ENCODE measurements at regions not wholly inside any gene's neighbourhood (a gene's known extent, or its start where the extent isn't known, plus 50 kb on each side); places are given as distances from the start of the nearest gene placed in this dataset.

DNA sequence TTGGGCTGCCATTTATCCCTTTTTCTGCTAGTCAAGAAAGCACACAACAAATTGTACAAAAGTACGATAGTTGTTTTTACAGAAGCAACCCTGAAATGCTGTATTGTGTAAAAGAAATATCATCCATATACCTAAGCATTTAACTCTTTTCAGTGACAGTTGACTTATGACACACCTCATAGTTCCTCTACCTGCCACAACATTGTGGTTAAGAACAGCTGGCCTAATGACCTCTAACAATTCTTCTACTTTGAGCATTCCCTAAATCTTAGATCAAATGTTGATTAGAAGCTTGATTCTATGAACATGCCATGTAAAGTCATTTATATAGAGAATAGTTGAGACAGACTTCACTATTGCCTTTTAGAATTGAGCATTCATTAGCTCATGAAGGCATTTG, 165.9 kb upstream of the SETBP1 start:
- Histone ChIP-seq H3K36me3 (replicated peaks in 1 of 2; ENCODE audit: control insufficient read depth in 2 of 2, insufficient read depth in 2 of 2, low read length in 2 of 2) (no peaks in the 10 kb centered on the region), H3K4me2 (ENCODE audit: insufficient read depth, low read length, poor library complexity, severe bottlenecking) (no peak overlapping the region), H2BK12ac (ENCODE audit: low read length) (no peak overlapping the region), H2BK120ac (ENCODE audit: low read depth, low read length) (no peak overlapping the region), H3K23ac (ENCODE audit: low read depth, low read length, poor library complexity) (no peak overlapping the region), H3K14ac (ENCODE audit: low read length) (no peak overlapping the region), H3K9me3 (replicated peaks in 1 of 2; ENCODE audit: control insufficient read depth in 2 of 2, insufficient read depth in 1 of 2, low read depth in 1 of 2, low read length in 2 of 2) (no peaks in the 10 kb centered on the region), H3K27me3 (ENCODE audit: control insufficient read depth in 3 of 3, insufficient read depth in 3 of 3, low read depth in 1 of 3, low read length in 3 of 3) (no peaks in the 10 kb centered on the region), H4K8ac (ENCODE audit: low read depth, low read length) (no peak overlapping the region), H3K18ac (ENCODE audit: low read length) (no peak overlapping the region), H3K79me1 (ENCODE audit: low read depth, low read length) (no peaks in the 10 kb centered on the region), H3K27ac (replicated peaks; ENCODE audit: low read length) (no peak overlapping the region), H2BK15ac (ENCODE audit: low read length) (no peak overlapping the region), H3K9ac (ENCODE audit: low read depth, low read length, poor library complexity) (no peak overlapping the region), H3K4ac (ENCODE audit: low read length) (no peak overlapping the region), H3K4me3 (ENCODE audit: low read length in 2 of 2) (no peak overlapping the region), H4K91ac (ENCODE audit: low read depth, low read length, poor library complexity) (no peak overlapping the region), H2BK5ac (ENCODE audit: low read length) (no peak overlapping the region), H2AFZ (ENCODE audit: low read length) (no peak overlapping the region), H3K4me1 (ENCODE audit: control insufficient read depth in 2 of 2, insufficient read depth in 1 of 2, low read depth in 1 of 2, low read length in 2 of 2) (no peaks in the 10 kb centered on the region), H2AK5ac (ENCODE audit: low read depth, low read length) (no peak overlapping the region)
- DNase-seq (ENCODE audit: low spot score), result no peak
- no CpG with 5 or more reads among the region's 1 CpG for WGBS, 2 donors (ENCODE audit: extremely low coverage in 2 of 2, insufficient read length in 2 of 2, insufficient replicate concordance in 1 of 2)

DNA sequence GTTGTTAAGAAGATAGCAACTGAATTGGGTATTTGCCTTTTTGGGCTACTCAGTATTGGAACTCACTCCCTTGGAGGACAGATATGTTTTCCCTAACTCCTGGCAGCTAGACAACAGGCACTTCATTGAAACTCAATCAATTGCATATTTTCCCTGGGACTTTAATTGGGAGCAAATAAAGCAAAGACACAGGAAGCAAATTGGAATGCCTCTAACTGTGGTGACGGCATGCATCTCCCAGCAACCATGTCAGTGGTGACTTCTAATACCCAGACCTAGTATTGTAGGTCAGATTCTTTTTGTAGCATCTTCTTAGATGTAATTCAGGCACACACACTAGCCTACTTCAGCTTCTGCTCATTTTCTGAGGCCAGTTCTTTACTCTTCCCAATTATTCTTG, 164.2 kb upstream of the SETBP1 start:
- Histone ChIP-seq H3K27ac (replicated peaks; ENCODE audit: low read length) (peak overlapping the region; percentile 39), H3K4me1 (ENCODE audit: control insufficient read depth in 2 of 2, insufficient read depth in 1 of 2, low read depth in 1 of 2, low read length in 2 of 2) (no peaks in the 10 kb centered on the region), H2BK15ac (ENCODE audit: low read length) (no peak overlapping the region), H2AFZ (ENCODE audit: low read length) (no peak overlapping the region), H3K4me2 (ENCODE audit: insufficient read depth, low read length, poor library complexity, severe bottlenecking) (no peak overlapping the region), H2BK5ac (ENCODE audit: low read length) (no peak overlapping the region), H3K14ac (ENCODE audit: low read length) (no peak overlapping the region), H3K79me1 (ENCODE audit: low read depth, low read length) (no peaks in the 10 kb centered on the region), H3K4me3 (ENCODE audit: low read length in 2 of 2) (no peak overlapping the region), H3K36me3 (replicated peaks in 1 of 2; ENCODE audit: control insufficient read depth in 2 of 2, insufficient read depth in 2 of 2, low read length in 2 of 2) (no peaks in the 10 kb centered on the region), H4K91ac (ENCODE audit: low read depth, low read length, poor library complexity) (no peak overlapping the region), H4K8ac (ENCODE audit: low read depth, low read length) (no peak overlapping the region), H2AK5ac (ENCODE audit: low read depth, low read length) (no peak overlapping the region), H3K23ac (ENCODE audit: low read depth, low read length, poor library complexity) (no peak overlapping the region), H3K4ac (ENCODE audit: low read length) (no peak overlapping the region), H2BK12ac (ENCODE audit: low read length) (no peak overlapping the region), H2BK120ac (ENCODE audit: low read depth, low read length) (no peak overlapping the region), H3K18ac (ENCODE audit: low read length) (no peak overlapping the region), H3K9me3 (replicated peaks in 1 of 2; ENCODE audit: control insufficient read depth in 2 of 2, insufficient read depth in 1 of 2, low read depth in 1 of 2, low read length in 2 of 2) (no peaks in the 10 kb centered on the region), H3K9ac (ENCODE audit: low read depth, low read length, poor library complexity) (no peak overlapping the region), H3K27me3 (ENCODE audit: control insufficient read depth in 3 of 3, insufficient read depth in 3 of 3, low read depth in 1 of 3, low read length in 3 of 3) (no peaks in the 10 kb centered on the region)
- DNase-seq (ENCODE audit: low spot score), result no peak
- WGBS, 2 donors (ENCODE audit: extremely low coverage in 2 of 2, insufficient read length in 2 of 2, insufficient replicate concordance in 1 of 2), result no CpG with 5 or more reads among the region's 1 CpG

DNA sequence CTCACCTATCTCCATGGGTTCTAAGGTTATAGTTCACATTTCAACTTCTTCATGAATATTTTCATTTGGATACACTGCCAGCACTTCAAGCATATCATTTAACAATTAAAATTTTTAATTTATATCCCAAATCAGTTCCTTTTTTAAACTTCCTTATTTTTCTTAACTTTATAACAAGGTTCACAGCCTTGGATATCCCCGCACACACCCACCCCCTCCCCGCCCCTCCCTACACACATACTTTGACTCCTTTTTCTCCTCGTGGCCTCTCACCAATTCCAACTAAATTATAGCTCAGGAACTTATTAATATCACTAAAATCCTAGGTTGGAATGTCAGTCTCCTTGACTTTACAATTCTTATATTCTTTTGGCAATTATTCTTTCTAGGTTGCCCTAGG, 163.6 kb upstream of the SETBP1 start:
- Histone ChIP-seq H3K9me3 (replicated peaks in 1 of 2; ENCODE audit: control insufficient read depth in 2 of 2, insufficient read depth in 1 of 2, low read depth in 1 of 2, low read length in 2 of 2) (no peaks in the 10 kb centered on the region), H4K91ac (ENCODE audit: low read depth, low read length, poor library complexity) (no peak overlapping the region), H3K4me2 (ENCODE audit: insufficient read depth, low read length, poor library complexity, severe bottlenecking) (no peak overlapping the region), H3K27me3 (ENCODE audit: control insufficient read depth in 3 of 3, insufficient read depth in 3 of 3, low read depth in 1 of 3, low read length in 3 of 3) (no peaks in the 10 kb centered on the region), H3K14ac (ENCODE audit: low read length) (no peak overlapping the region), H3K23ac (ENCODE audit: low read depth, low read length, poor library complexity) (no peak overlapping the region), H4K8ac (ENCODE audit: low read depth, low read length) (no peak overlapping the region), H2AK5ac (ENCODE audit: low read depth, low read length) (no peak overlapping the region), H3K18ac (ENCODE audit: low read length) (no peak overlapping the region), H2AFZ (ENCODE audit: low read length) (no peak overlapping the region), H3K27ac (replicated peaks; ENCODE audit: low read length) (no peak overlapping the region), H3K9ac (ENCODE audit: low read depth, low read length, poor library complexity) (no peak overlapping the region), H2BK12ac (ENCODE audit: low read length) (no peak overlapping the region), H3K4me3 (ENCODE audit: low read length in 2 of 2) (no peak overlapping the region), H2BK120ac (ENCODE audit: low read depth, low read length) (no peak overlapping the region), H3K36me3 (replicated peaks in 1 of 2; ENCODE audit: control insufficient read depth in 2 of 2, insufficient read depth in 2 of 2, low read length in 2 of 2) (no peaks in the 10 kb centered on the region), H2BK5ac (ENCODE audit: low read length) (no peak overlapping the region), H2BK15ac (ENCODE audit: low read length) (no peak overlapping the region), H3K4ac (ENCODE audit: low read length) (no peak overlapping the region), H3K4me1 (ENCODE audit: control insufficient read depth in 2 of 2, insufficient read depth in 1 of 2, low read depth in 1 of 2, low read length in 2 of 2) (no peaks in the 10 kb centered on the region), H3K79me1 (ENCODE audit: low read depth, low read length) (no peaks in the 10 kb centered on the region)
- no peak for DNase-seq (ENCODE audit: low spot score)
- WGBS, 2 donors (ENCODE audit: extremely low coverage in 2 of 2, insufficient read length in 2 of 2, insufficient replicate concordance in 1 of 2), result no CpG with 5 or more reads among the region's 3 CpGs

DNA sequence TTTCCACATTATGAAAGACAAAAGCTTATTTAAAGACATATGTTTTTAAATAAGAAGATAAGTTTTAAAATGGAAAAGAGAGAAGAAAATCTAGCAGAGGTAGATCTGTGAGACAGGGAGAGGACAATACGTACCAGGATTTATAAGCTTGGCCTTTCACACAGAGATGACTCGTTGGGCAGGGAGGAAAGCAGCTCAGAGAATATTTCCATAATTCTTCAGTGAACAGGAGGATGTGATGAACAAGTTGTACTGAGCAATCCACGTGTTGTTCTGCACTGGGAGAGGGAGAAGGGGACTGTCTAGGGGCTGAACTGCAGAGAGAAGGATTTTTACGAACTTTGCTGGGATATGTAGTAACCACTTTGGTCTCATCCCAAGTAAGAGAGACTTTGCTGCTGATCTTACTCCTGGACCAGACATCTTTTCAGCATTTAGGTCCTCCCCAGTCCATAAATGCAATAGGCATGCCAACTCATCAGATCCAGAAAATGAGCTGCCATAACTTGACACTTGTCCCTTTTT, 162.5 kb upstream of the SETBP1 start:
- WGBS, 2 donors (ENCODE audit: extremely low coverage in 2 of 2, insufficient read length in 2 of 2, insufficient replicate concordance in 1 of 2), result no CpG with 5 or more reads among the region's 4 CpGs

More for the DNA sequence above, 162.5 kb upstream of the SETBP1 start:
- Histone ChIP-seq H3K4ac (ENCODE audit: low read length) (no peak overlapping the region), H2BK12ac (ENCODE audit: low read length) (no peak overlapping the region), H3K9ac (ENCODE audit: low read depth, low read length, poor library complexity) (no peak overlapping the region), H3K4me3 (ENCODE audit: low read length in 2 of 2) (no peak overlapping the region), H3K36me3 (replicated peaks in 1 of 2; ENCODE audit: control insufficient read depth in 2 of 2, insufficient read depth in 2 of 2, low read length in 2 of 2) (no peaks in the 10 kb centered on the region), H2AK5ac (ENCODE audit: low read depth, low read length) (no peak overlapping the region), H2BK120ac (ENCODE audit: low read depth, low read length) (no peak overlapping the region), H2AFZ (ENCODE audit: low read length) (no peak overlapping the region), H2BK15ac (ENCODE audit: low read length) (no peak overlapping the region), H2BK5ac (ENCODE audit: low read length) (no peak overlapping the region), H3K27ac (replicated peaks; ENCODE audit: low read length) (no peak overlapping the region), H3K4me1 (ENCODE audit: control insufficient read depth in 2 of 2, insufficient read depth in 1 of 2, low read depth in 1 of 2, low read length in 2 of 2) (no peaks in the 10 kb centered on the region), H3K23ac (ENCODE audit: low read depth, low read length, poor library complexity) (no peak overlapping the region), H4K91ac (ENCODE audit: low read depth, low read length, poor library complexity) (no peak overlapping the region), H3K79me1 (ENCODE audit: low read depth, low read length) (no peaks in the 10 kb centered on the region), H3K14ac (ENCODE audit: low read length) (no peak overlapping the region), H4K8ac (ENCODE audit: low read depth, low read length) (no peak overlapping the region), H3K18ac (ENCODE audit: low read length) (no peak overlapping the region), H3K27me3 (ENCODE audit: control insufficient read depth in 3 of 3, insufficient read depth in 3 of 3, low read depth in 1 of 3, low read length in 3 of 3) (no peaks in the 10 kb centered on the region), H3K9me3 (replicated peaks in 1 of 2; ENCODE audit: control insufficient read depth in 2 of 2, insufficient read depth in 1 of 2, low read depth in 1 of 2, low read length in 2 of 2) (no peaks in the 10 kb centered on the region), H3K4me2 (ENCODE audit: insufficient read depth, low read length, poor library complexity, severe bottlenecking) (no peak overlapping the region)
- DNase-seq (ENCODE audit: low spot score), result no peak
